ENCODE measurements at regions not wholly inside any gene's neighbourhood (a gene's known extent, or its start where the extent isn't known, plus 50 kb on each side); places are given as distances from the start of the nearest gene placed in this dataset.
A peak's percentile ranks its signal among the peaks of the same experiment; 100 is the strongest.

DNA sequence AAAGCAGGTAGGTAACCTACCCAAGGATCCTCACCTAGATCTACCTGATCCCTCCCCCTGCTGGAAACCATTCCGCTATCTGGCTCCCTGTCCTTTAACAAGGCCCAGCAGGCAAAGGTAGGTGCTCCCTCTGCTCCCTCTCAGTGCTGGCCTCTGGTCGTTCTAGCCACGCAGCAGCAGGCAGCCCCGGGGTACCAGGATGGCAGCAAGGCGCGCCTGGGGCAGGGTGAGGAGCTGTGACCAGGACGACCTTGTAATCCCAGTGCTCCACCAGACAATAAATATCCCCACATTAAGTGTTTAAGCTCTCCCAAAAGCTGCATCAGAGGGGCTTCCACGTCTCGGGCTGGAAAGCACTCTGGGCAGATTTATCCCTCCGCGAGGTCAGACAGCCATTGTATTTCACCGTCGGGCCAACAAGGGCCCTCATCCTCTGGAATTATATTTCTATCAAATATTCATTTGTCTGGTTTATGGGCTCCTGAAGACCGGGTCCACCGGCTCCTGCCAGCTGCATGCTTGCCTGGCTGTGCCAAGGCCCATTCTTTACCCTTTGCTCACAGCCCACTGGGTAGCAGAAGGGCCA lies 81.3 kb downstream of the CHST1 start:
- ChIA-PET POLR2A (interaction anchor here (0.6 to 1.2 kb wide), 2 partner anchors 9 to 160 kb away, joined by 3 to 4 read pairs; no protein-coding TSS in a partner anchor), CTCF (interaction anchor here (0.6 to 1.8 kb wide), 4 partner anchors 68 to 188 kb away, joined by 3 to 6 read pairs (median 4); no protein-coding TSS in a partner anchor)
- Mint-ChIP-seq H3K9me3 (no peaks in the 10 kb centered on the region), H3K27me3 (ENCODE audit: low read depth) (peaks cover 11% of the 10 kb centered on the region), H3K36me3 (no peaks in the 10 kb centered on the region), H3K4me3 (no peak overlapping the region), H3K4me1 (no peaks in the 10 kb centered on the region), H3K27ac (no peak overlapping the region)
- TF ChIP-seq, protein P1, sequence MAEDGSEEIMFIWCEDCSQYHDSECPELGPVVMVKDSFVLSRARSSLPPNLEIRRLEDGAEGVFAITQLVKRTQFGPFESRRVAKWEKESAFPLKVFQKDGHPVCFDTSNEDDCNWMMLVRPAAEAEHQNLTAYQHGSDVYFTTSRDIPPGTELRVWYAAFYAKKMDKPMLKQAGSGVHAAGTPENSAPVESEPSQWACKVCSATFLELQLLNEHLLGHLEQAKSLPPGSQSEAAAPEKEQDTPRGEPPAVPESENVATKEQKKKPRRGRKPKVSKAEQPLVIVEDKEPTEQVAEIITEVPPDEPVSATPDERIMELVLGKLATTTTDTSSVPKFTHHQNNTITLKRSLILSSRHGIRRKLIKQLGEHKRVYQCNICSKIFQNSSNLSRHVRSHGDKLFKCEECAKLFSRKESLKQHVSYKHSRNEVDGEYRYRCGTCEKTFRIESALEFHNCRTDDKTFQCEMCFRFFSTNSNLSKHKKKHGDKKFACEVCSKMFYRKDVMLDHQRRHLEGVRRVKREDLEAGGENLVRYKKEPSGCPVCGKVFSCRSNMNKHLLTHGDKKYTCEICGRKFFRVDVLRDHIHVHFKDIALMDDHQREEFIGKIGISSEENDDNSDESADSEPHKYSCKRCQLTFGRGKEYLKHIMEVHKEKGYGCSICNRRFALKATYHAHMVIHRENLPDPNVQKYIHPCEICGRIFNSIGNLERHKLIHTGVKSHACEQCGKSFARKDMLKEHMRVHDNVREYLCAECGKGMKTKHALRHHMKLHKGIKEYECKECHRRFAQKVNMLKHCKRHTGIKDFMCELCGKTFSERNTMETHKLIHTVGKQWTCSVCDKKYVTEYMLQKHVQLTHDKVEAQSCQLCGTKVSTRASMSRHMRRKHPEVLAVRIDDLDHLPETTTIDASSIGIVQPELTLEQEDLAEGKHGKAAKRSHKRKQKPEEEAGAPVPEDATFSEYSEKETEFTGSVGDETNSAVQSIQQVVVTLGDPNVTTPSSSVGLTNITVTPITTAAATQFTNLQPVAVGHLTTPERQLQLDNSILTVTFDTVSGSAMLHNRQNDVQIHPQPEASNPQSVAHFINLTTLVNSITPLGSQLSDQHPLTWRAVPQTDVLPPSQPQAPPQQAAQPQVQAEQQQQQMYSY (CRISPR knock-in tag; IDR thresholded peaks at IDR 0.05) = no peak
- TF ChIP-seq ZNF121 (CRISPR knock-in tag; IDR thresholded peaks at IDR 0.05) (no peak), ZNF219 (CRISPR knock-in tag; IDR thresholded peaks at IDR 0.05; ENCODE audit: borderline replicate concordance) (no peak), ESRRA (CRISPR knock-in tag; IDR thresholded peaks at IDR 0.05; ENCODE audit: borderline replicate concordance) (no peak), HMGA2 (CRISPR knock-in tag; IDR thresholded peaks at IDR 0.05) (no peak)
- TF ChIP-seq, protein P2, sequence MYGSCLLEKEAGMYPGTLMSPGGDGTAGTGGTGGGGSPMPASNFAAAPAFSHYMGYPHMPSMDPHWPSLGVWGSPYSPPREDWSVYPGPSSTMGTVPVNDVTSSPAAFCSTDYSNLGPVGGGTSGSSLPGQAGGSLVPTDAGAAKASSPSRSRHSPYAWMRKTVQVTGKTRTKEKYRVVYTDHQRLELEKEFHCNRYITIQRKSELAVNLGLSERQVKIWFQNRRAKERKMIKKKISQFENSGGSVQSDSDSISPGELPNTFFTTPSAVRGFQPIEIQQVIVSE (CRISPR knock-in tag; IDR thresholded peaks at IDR 0.05; ENCODE audit: borderline replicate concordance) = no peak
- ATAC-seq (no peak), DNase-seq (ENCODE audit: low spot score) (no peak)

DNA sequence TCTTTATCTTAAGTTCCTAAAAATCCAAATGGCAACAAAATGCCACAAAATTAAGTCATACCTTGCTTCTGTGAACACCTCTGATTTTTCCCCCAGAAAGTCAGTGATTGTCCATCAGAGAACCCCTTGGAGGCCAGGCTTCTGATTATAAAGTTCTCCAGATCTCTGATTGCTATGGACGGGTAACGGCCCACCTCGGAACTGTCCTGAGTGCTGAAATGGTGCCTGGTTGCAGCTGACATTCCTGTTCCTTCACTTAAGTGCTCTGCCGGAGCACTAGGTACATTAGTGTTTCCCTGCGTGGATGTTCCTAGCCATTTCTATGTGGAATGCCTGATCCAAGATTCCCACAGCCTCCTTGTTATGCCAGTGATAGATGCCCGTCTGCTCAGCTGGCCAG lies 85.0 kb downstream of the CHST1 start:
- ATAC-seq (peak; percentile 24; the same call in 1 of the 2 replicates), DNase-seq (ENCODE audit: low spot score) (peak; percentile 56)
- ChIA-PET POLR2A (no interaction called here), CTCF (interaction anchor here (1.1 kb wide), 1 partner anchor 74 kb away, joined by 3 read pairs; no protein-coding TSS in a partner anchor)
- peak; percentile 50; the same call in 1 of the 2 replicates for TF ChIP-seq TEAD4 (CRISPR knock-in tag; IDR thresholded peaks at IDR 0.05)
- no peak for TF ChIP-seq PRRX2 (CRISPR knock-in tag; IDR thresholded peaks at IDR 0.05)
- TF ChIP-seq, protein P3, sequence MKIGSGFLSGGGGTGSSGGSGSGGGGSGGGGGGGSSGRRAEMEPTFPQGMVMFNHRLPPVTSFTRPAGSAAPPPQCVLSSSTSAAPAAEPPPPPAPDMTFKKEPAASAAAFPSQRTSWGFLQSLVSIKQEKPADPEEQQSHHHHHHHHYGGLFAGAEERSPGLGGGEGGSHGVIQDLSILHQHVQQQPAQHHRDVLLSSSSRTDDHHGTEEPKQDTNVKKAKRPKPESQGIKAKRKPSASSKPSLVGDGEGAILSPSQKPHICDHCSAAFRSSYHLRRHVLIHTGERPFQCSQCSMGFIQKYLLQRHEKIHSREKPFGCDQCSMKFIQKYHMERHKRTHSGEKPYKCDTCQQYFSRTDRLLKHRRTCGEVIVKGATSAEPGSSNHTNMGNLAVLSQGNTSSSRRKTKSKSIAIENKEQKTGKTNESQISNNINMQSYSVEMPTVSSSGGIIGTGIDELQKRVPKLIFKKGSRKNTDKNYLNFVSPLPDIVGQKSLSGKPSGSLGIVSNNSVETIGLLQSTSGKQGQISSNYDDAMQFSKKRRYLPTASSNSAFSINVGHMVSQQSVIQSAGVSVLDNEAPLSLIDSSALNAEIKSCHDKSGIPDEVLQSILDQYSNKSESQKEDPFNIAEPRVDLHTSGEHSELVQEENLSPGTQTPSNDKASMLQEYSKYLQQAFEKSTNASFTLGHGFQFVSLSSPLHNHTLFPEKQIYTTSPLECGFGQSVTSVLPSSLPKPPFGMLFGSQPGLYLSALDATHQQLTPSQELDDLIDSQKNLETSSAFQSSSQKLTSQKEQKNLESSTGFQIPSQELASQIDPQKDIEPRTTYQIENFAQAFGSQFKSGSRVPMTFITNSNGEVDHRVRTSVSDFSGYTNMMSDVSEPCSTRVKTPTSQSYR (CRISPR knock-in tag; IDR thresholded peaks at IDR 0.05) = no peak
- TF ChIP-seq ZNF671 (CRISPR knock-in tag; IDR thresholded peaks at IDR 0.05) = no peak
- no peak for TF ChIP-seq NR3C1 (CRISPR knock-in tag; conservative IDR thresholded peaks at IDR 0.05; ENCODE audit: low read depth)
- TF ChIP-seq, protein P4, sequence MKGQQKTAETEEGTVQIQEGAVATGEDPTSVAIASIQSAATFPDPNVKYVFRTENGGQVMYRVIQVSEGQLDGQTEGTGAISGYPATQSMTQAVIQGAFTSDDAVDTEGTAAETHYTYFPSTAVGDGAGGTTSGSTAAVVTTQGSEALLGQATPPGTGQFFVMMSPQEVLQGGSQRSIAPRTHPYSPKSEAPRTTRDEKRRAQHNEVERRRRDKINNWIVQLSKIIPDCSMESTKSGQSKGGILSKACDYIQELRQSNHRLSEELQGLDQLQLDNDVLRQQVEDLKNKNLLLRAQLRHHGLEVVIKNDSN (CRISPR knock-in tag; IDR thresholded peaks at IDR 0.05) = 0 out of 2 replicates have a peak, but pooled peaks have one; percentile 18
- TF ChIP-seq, protein P5, sequence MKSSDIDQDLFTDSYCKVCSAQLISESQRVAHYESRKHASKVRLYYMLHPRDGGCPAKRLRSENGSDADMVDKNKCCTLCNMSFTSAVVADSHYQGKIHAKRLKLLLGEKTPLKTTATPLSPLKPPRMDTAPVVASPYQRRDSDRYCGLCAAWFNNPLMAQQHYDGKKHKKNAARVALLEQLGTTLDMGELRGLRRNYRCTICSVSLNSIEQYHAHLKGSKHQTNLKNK (CRISPR knock-in tag; IDR thresholded peaks at IDR 0.05) = no peak
- no peak for TF ChIP-seq IRF2 (CRISPR knock-in tag; IDR thresholded peaks at IDR 0.05; ENCODE audit: borderline replicate concordance, low read depth)
- Mint-ChIP-seq H3K36me3 (no peaks in the 10 kb centered on the region), H3K4me1 (peaks cover 17% of the 10 kb centered on the region), H3K27ac (no peak overlapping the region), H3K4me3 (no peak overlapping the region), H3K27me3 (ENCODE audit: low read depth) (peaks cover 9% of the 10 kb centered on the region), H3K9me3 (no peaks in the 10 kb centered on the region)
